HS-5 (cell line): ENCODE measurements at regions not wholly inside any gene's neighbourhood (a gene's known extent, or its start where the extent isn't known, plus 50 kb on each side); places are given as distances from the start of the nearest gene placed in this dataset.
"Not testable (repeated sequence)": the region's sequence is repeated elsewhere in the genome, so short reads cannot be mapped to it uniquely, and the experiment has no call there.

Source experiments
- DNase-seq: peaks from one replicate; pipeline ENCODE4 v3.0.0-alpha.2; 2012; ENCODE audit warnings: low read depth

GRCh38 chr11:70894566-70895365, 357.6 kb downstream of the SHANK2 start:
- no peak for DNase-seq

- no peak for DNase-seq
These were observed 357.1 kb downstream of the SHANK2 start for GRCh38 chr11:70895366-70895670.

- DNase-seq: no peak
These were observed 354.9 kb downstream of the SHANK2 start for GRCh38 chr11:70897429-70897828.

GRCh38 chr11:70899616-70900015, 352.8 kb downstream of the SHANK2 start:
- DNase-seq: no peak

GRCh38 chr11:70900540-70900939, 351.8 kb downstream of the SHANK2 start:
- no peak for DNase-seq

GRCh38 chr11:70901951-70902521, 350.3 kb downstream of the SHANK2 start:
- DNase-seq: no peak

GRCh38 chr11:70903229-70903628, 349.1 kb downstream of the SHANK2 start:
- not testable (repeated sequence) for DNase-seq

- DNase-seq: no peak
These were observed 346.3 kb downstream of the SHANK2 start for GRCh38 chr11:70906101-70906500.

GRCh38 chr11:70908223-70908622, 344.2 kb downstream of the SHANK2 start:
- no peak for DNase-seq

- no peak for DNase-seq
These were observed 341.5 kb downstream of the SHANK2 start for GRCh38 chr11:70910835-70911234.

GRCh38 chr11:70912226-70912840, 340.0 kb downstream of the SHANK2 start:
- DNase-seq: peak; percentile 28

GRCh38 chr11:70913715-70914231, 338.6 kb downstream of the SHANK2 start:
- no peak for DNase-seq

- no peak for DNase-seq
These were observed 337.9 kb downstream of the SHANK2 start for GRCh38 chr11:70914496-70914895.

GRCh38 chr11:70915158-70915985, 337.0 kb downstream of the SHANK2 start:
- DNase-seq: no peak

GRCh38 chr11:70916351-70916750, 336.0 kb downstream of the SHANK2 start:
- DNase-seq: no peak

- no peak for DNase-seq
These were observed 334.1 kb downstream of the SHANK2 start for GRCh38 chr11:70918242-70918641.

- DNase-seq: no peak
These were observed 330.6 kb downstream of the SHANK2 start for GRCh38 chr11:70921804-70922203.

GRCh38 chr11:70924108-70924507, 328.3 kb downstream of the SHANK2 start:
- no peak for DNase-seq

- no peak for DNase-seq
These were observed 327.1 kb downstream of the SHANK2 start for GRCh38 chr11:70925238-70925637.

- no peak for DNase-seq
These were observed 325.7 kb downstream of the SHANK2 start for GRCh38 chr11:70926543-70927201.

GRCh38 chr11:70928854-70929598, 323.4 kb downstream of the SHANK2 start:
- no peak for DNase-seq
